Neural cell (in vitro differentiated cells): ENCODE measurements at regions not wholly inside any gene's neighbourhood (a gene's known extent, or its start where the extent isn't known, plus 50 kb on each side); places are given as distances from the start of the nearest gene placed in this dataset.

Source experiments
- CTCF ChIP-seq: fragments of 450-650 bp; IDR thresholded peaks from 2 replicates; pipeline ENCODE4 v1.5.1; 2014; ENCODE audit warnings: antibody characterized with exemption, mild to moderate bottlenecking, moderate library complexity; ENCODE audit not compliant: poor library complexity, severe bottlenecking
- EP300 ChIP-seq: fragments of 450-650 bp; conservative IDR thresholded peaks from 2 replicates; pipeline ENCODE4 v1.6.1; 2014; ENCODE audit warnings: antibody characterized with exemption, mild to moderate bottlenecking, moderate library complexity; ENCODE audit not compliant: poor library complexity, severe bottlenecking
- EZH2 ChIP-seq: fragments of 200-600, 300-800 bp; shearing (Covaris generic), sonication (generic); IDR thresholded peaks from 2 replicates; pipeline ENCODE4 v1.6.1; 2014; ENCODE audit warnings: antibody characterized with exemption, low read length, borderline replicate concordance, mild to moderate bottlenecking; ENCODE audit not compliant: insufficient read depth, poor library complexity, severe bottlenecking

- TF ChIP-seq CTCF: no peak
- TF ChIP-seq EZH2: no peak
- TF ChIP-seq EP300: no peak
These were observed 232.0 kb upstream of the FBXL7 start for GRCh38 chr5:15267966-15268365.
